Germinal center (tissue), 1 donor: ENCODE measurements at regions not wholly inside any gene's neighbourhood (a gene's known extent, or its start where the extent isn't known, plus 50 kb on each side); places are given as distances from the start of the nearest gene placed in this dataset.
"Not testable (repeated sequence)": the region's sequence is repeated elsewhere in the genome, so short reads cannot be mapped to it uniquely, and the experiment has no call there.

ENCODE experiments used
- DNase-seq: peaks from one replicate; pipeline ENCODE4 v3.0.0; 2012; ENCODE audit warnings: mixed read lengths, low spot score

GRCh38 chr1:87958716-87959115, 630.0 kb downstream of the LMO4 start:
- no peak for DNase-seq

DNA sequence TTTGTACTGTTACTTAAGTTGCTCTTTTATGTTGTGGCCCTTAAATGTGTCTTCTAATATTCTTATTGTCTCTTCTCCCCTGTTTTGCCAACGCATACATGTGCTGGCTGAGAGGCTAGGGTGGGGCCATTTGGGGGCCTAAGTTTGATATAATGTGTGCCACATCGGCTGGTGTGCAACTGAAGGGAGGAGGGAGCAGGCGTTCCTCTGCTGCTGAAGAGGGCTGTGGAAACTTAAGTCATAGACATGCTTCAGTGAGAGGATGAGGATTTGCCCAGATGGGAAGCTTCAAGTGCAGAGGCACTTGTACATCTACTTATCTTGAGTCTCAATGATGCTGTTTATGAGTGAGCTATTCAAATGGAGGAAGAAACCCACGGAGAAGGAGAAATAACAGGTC, 630.6 kb downstream of the LMO4 start:
- no peak for DNase-seq

GRCh38 chr1:87961992-87962391, 633.3 kb downstream of the LMO4 start:
- no peak for DNase-seq

DNA sequence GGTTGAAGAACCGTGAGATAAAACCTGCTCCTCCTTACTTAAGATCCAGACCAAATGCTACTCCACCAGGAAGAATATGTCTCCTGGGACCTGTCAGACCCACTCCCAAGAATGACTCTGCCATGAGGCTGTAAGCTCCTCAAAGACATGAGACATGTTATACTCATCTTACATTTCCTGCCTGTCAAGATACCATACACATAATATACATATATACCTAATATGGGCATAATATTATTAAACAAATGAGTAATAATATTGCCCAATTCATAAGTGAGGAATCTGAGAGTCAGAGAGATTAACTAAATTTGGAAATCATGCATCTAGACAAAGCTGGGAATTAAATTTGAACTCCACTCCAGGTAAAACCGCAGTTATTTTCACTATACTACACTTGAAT, 634.9 kb downstream of the LMO4 start:
- no peak for DNase-seq

GRCh38 chr1:87965193-87965592, 636.5 kb downstream of the LMO4 start:
- no peak for DNase-seq

GRCh38 chr1:87968197-87968955, 639.7 kb downstream of the LMO4 start:
- no peak for DNase-seq

DNA sequence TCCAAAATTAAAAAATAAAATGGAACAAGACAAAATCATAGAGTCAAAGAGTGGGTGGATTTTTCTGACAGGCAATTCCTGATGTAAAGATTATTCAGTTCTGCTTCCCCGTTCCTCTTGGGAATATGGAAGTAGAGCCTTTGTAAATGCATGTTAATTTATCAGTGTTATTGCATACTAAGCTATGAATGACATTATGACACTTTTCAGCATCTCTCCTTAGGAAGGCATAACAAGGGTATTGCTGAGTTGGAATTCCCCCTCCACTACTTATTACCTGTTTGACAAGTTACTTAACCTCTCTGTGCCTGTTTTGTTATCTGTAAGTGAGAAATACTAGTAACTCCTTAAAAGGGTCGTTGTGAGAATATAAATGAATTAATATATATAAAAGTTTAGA, 640.4 kb downstream of the LMO4 start:
- DNase-seq, result no peak

GRCh38 chr1:87972811-87973210, 644.1 kb downstream of the LMO4 start:
- DNase-seq, result no peak

DNA sequence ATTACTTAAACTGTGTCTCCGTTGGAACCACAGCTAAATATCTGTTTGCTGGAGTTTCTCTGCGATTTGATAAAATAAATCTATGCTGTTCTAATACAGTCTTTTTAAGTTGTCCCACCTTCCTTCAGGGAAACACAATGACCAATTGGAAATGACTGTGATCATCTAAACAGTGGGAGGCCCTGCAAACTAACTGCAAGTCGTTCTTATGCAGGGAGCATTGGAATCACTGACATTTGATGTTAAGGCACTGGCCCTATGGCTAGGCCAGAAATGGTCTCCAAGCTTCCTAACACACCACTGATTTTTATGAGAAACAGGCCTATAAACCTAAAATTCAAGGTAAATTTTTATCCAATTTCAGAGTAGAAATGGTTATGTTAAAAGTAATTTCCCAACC, 645.2 kb downstream of the LMO4 start:
- DNase-seq, result no peak

- DNase-seq, result no peak
Observed at GRCh38 chr1:87976316-87976715, 647.6 kb downstream of the LMO4 start.

- no peak for DNase-seq
Observed at GRCh38 chr1:87977145-87977544, 648.5 kb downstream of the LMO4 start.

DNA sequence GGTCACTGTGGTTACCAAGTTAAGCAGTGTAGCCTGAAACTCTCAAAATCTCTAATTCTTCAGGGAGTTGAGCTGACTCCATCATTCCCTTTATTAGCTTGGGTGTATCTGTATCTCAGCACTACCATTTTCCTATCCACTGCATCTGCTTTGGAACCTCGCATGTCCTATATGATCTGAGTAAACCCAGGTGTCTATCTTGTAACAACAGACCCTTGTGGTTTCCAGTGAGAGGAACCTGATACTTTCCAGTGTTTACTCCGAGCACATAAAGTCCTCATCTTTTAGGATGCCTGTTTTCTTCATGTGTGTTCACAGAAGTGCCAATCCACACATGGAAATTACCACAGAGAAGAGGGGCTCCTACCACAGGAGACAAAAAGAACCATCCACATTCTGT, 650.4 kb downstream of the LMO4 start:
- DNase-seq, result no peak

DNA sequence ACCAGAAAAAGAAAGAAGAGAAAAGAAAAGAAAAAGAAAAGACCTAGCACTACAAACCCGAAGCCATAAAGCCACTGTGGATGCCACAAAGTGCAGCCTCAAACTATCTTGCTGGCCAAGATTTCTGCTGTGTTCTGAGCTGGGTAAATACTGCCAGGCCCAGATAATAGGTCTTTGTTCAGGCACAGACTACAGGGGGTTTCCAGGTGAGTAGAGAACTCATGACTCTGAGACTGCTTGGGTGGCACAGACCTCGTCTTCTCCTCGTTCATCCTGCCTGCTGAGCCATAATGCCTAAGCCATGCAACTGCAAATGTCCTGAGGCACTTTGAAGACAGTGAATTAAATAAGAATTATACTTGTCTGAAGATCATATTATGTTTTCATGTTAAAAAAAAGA, 651.8 kb downstream of the LMO4 start:
- DNase-seq, result no peak

DNA sequence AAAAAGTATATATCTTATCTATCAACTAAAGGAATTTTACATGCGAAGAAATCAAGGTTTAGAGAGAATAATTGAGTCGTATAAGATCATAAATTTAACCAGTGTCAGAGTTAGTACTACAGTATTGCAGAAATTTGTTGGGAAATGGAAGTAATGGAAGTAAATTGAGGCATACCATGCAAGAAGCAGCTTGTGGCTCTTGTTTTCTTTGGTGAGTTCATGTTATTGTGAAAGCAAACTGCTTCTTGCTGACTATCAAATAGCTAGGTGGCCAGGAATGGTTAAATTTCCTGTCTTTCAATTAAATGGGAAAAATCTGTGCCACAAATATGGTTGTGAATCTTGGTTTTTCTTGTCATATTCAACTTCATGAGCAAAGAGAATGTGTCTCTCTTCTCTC, 652.7 kb downstream of the LMO4 start:
- no peak for DNase-seq

- no peak for DNase-seq
Observed at GRCh38 chr1:87981810-87982209, 653.1 kb downstream of the LMO4 start.

- DNase-seq, result no peak
Observed at GRCh38 chr1:87983841-87984240, 655.2 kb downstream of the LMO4 start.

- DNase-seq, result no peak
Observed at GRCh38 chr1:87985071-87985470, 656.4 kb downstream of the LMO4 start.

- DNase-seq, result no peak
Observed at GRCh38 chr1:87986130-87986866, 657.6 kb downstream of the LMO4 start.

GRCh38 chr1:87989346-87989745, 660.7 kb downstream of the LMO4 start:
- DNase-seq, result no peak

DNA sequence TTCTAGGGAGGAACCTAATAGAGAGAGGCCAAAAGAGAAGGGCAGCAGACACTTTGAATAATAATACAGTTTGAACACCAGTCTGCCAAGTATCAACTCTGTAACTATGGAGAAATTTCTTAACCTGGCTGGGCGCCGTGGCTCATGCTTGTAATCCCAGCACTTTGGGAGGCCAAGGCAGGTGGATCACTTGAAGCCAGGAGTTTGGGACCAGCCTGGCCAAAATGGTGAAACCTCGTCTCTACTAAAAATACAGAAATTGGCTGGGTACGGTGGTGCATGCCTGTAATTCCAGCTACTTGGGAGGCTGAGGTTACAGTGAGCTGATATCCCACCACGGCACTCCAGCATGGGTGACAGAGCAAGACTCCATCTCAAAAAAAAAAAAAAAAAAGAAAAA, 663.9 kb downstream of the LMO4 start:
- not testable (repeated sequence) for DNase-seq

GRCh38 chr1:87993051-87993450, 664.4 kb downstream of the LMO4 start:
- no peak for DNase-seq

GRCh38 chr1:87999852-88000251, 671.2 kb downstream of the LMO4 start:
- no peak for DNase-seq

- DNase-seq, result no peak
Observed at GRCh38 chr1:88001460-88001859, 672.8 kb downstream of the LMO4 start.

DNA sequence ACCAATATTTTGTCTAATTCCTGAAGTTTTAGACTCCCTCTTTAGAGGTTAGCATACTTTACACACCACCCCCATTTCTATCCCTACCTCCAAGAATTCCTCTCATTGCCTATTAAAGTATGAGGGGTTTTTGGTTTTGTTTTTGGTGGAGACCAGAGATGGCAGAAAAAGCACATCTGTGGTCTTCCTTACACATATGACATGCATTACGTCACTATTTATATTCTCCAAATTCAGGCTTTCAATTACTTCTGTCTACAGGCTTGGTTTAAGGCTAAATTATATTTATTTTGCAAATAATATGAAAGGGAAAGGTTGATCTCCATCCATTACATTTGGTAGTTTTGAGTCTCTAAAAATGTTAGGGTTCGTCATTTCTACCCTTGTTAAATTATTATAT, 674.6 kb downstream of the LMO4 start:
- no peak for DNase-seq
